Brain microvascular endothelial cell (primary cell): ENCODE measurements at regions not wholly inside any gene's neighbourhood (a gene's known extent, or its start where the extent isn't known, plus 50 kb on each side); places are given as distances from the start of the nearest gene placed in this dataset.
"Not testable (repeated sequence)": the region's sequence is repeated elsewhere in the genome, so short reads cannot be mapped to it uniquely, and the experiment has no call there.

Experiments used
- DNase-seq: peaks from one replicate; pipeline ENCODE4 v3.0.0-alpha.2; 2020
- H3K27ac ChIP-seq: fragments of 250-450 bp; sonication (Bioruptor Pico); 2 replicates; pipeline ENCODE4 v1.5.1; 2020; ENCODE audit warnings: mild to moderate bottlenecking, moderate library complexity
- H3K27me3 ChIP-seq: fragments of 250-450 bp; sonication (Bioruptor Pico); replicated peaks from 2 replicates; pipeline ENCODE4 v1.5.1; 2020; ENCODE audit warnings: mild to moderate bottlenecking
- H3K36me3 ChIP-seq: fragments of 250-450 bp; sonication (Bioruptor Pico); replicated peaks from 2 replicates; pipeline ENCODE4 v1.5.1; 2020; ENCODE audit warnings: mild to moderate bottlenecking
- H3K4me3 ChIP-seq: 2 replicates; pipeline ENCODE4 v1.5.1; 2011; ENCODE audit warnings: low read depth, mild to moderate bottlenecking, control low read depth, low read length, moderate library complexity
- in situ Hi-C: cut with HindIII; loops from 2 replicates; pipeline ENCODE4 v1.10.0; 2017; ENCODE audit warnings: low sequenced_read_pairs, low pct_ligation_motif_present
- TF ChIP-seq, protein P1 (sequence below): IDR thresholded peaks from 2 replicates; pipeline ENCODE4 v1.5.1; 2011; ENCODE audit warnings: low read depth, mild to moderate bottlenecking, moderate library complexity, low read length, control low read depth, inconsistent platforms; ENCODE audit errors: missing control alignments

DNA sequence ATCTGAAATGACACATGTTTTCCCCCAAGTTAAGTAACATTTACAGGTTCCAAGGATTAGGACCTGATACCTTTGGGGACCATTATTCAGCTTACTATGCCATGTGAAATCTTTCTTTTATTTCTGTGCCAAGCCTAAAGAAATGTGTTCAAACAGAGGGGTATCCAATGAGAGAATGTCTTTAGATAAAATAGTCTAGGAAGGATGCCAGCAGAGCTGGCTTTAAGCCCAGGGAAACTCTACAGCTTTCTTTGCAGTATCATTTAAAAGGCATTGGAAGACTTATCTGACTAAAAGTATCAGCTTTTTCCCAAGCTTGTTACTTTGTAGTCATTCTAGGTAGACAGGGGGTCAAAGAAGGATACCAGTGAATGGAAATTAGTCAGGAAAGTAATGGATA lies 860.4 kb downstream of the PLA2G4A start:
- H3K36me3 ChIP-seq: no peaks in the 10 kb centered on the region
- peak; percentile 74 for DNase-seq
- no peak overlapping the region for H3K4me3 ChIP-seq
- H3K27ac ChIP-seq: peak overlapping the region; percentile 42
- TF ChIP-seq, protein P1, sequence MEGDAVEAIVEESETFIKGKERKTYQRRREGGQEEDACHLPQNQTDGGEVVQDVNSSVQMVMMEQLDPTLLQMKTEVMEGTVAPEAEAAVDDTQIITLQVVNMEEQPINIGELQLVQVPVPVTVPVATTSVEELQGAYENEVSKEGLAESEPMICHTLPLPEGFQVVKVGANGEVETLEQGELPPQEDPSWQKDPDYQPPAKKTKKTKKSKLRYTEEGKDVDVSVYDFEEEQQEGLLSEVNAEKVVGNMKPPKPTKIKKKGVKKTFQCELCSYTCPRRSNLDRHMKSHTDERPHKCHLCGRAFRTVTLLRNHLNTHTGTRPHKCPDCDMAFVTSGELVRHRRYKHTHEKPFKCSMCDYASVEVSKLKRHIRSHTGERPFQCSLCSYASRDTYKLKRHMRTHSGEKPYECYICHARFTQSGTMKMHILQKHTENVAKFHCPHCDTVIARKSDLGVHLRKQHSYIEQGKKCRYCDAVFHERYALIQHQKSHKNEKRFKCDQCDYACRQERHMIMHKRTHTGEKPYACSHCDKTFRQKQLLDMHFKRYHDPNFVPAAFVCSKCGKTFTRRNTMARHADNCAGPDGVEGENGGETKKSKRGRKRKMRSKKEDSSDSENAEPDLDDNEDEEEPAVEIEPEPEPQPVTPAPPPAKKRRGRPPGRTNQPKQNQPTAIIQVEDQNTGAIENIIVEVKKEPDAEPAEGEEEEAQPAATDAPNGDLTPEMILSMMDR: no peak
- no peaks in the 10 kb centered on the region for H3K27me3 ChIP-seq
- in situ Hi-C loops: no loop called here

DNA sequence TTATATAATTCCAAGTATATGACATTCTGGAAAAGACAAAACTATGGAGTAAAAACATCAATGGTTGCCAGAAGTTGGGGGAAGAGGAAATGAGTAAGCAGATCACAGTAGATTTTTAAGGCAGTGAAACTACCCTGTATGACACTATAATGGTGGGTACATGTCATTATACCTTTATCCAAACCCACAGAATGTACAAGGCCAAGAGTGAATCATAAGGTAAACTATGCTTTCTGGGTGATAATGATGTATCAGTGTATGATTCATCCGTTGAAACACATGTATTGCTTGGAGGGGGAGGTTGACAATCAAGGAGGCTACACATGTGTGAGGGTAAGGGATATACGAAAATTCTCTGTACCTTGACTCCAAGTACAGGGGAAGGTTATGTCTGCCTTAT lies 862.7 kb downstream of the PLA2G4A start:
- Histone ChIP-seq H3K27me3 (no peaks in the 10 kb centered on the region), H3K4me3 (no peak overlapping the region), H3K36me3 (no peaks in the 10 kb centered on the region), H3K27ac (peak overlapping the region; percentile 61)
- in situ Hi-C loops: no loop called here
- TF ChIP-seq, protein P1: no peak
- DNase-seq: peak; percentile 67

DNA sequence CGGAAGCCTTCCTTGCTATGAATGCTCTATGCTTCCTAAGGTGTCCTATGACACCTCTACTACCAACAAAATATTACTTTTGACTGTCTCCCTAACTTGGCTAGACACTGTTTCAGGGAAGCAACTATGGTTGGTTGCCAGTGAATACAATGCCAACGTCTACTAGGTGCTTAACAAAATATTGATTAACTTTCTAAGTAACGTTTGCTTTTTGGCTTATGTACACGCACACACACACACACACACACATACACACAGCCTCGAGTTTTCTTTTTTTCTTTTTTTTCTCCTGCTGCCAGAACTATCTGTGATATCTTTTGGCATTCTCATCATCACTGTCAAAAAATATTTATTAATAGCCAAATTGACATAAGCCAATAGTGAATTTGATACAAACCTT lies 864.0 kb downstream of the PLA2G4A start:
- Histone ChIP-seq H3K27me3 (no peaks in the 10 kb centered on the region), H3K4me3 (no peak overlapping the region), H3K27ac (no peak overlapping the region), H3K36me3 (no peaks in the 10 kb centered on the region)
- TF ChIP-seq, protein P1: no peak
- in situ Hi-C loops: no loop called here
- no peak for DNase-seq

DNA sequence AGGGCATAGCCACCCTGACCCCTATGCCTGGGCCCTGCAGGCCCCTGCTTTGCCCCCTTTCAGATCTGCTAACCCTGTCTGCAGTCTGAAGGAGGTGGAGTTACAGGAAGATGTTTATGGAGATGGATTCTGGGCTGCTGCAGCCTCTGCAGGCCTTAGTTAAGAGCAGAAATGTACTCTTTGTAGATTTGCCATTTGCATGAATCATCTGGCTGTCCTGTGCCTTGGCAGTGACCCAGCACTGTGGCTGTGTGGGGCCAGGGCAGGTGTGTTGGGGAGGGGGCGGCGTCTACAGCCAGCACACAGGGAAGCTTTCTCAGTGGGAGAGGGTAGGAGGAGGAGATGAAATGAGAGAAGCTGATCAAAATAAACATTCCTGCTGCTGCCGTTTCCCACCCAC lies 867.3 kb downstream of the PLA2G4A start:
- in situ Hi-C loops: no loop called here

DNA sequence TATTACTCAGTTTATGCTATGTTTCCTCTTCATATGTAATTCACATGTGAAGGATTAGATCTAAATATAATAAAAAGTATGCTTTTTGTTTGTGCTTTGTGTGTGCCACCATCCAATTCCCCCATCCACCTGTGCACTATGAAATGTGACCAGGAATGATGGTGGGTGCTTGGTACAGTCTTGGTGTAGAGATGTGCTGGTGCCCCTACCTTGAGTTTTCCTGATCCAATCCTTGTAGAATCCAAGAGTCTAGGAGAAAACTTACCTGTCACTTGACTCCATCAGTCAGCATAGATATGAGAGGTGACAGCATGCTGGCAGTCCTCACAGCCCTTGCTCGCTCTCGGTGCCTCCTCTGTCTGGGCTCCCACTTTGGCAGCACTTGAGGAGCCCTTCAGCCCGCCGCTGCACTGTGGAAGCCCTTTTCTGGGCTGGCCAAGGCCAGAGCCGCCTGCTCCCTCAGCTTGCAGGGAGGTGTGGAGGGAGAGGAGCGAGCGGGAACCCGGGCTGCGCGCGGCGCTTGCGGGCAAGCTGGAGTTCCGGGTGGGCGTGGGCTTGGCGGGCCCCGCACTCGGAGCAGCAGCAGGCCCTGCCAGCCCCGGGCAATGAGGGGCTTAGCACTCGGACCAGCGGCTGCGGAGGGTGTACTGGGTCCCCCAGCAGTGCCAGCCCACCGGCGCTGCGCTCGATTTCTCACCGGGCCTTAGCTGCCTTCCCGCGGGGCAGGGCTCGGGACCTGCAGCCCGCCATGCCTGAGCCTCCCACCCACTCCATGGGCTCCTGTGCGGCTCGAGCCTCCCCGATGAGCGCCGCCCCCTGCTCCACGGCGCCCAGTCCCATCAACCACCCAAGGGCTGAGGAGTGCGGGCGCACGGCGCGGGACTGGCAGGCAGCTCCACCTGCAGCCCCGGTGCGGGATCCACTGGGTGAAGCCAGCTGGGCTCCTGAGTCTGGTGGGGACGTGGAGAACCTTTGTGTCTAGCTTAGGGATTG lies 874.7 kb downstream of the PLA2G4A start:
- in situ Hi-C loops, H3K4me3 ChIP-seq, H3K27ac ChIP-seq, H3K36me3 ChIP-seq, H3K27me3 ChIP-seq, DNase-seq: not testable (repeated sequence)

More for the DNA sequence above, 867.3 kb downstream of the PLA2G4A start:
- Histone ChIP-seq H3K4me3 (no peak overlapping the region), H3K36me3 (no peaks in the 10 kb centered on the region), H3K27ac (no peak overlapping the region), H3K27me3 (no peaks in the 10 kb centered on the region)
- DNase-seq: no peak
- TF ChIP-seq, protein P1: no peak

DNA sequence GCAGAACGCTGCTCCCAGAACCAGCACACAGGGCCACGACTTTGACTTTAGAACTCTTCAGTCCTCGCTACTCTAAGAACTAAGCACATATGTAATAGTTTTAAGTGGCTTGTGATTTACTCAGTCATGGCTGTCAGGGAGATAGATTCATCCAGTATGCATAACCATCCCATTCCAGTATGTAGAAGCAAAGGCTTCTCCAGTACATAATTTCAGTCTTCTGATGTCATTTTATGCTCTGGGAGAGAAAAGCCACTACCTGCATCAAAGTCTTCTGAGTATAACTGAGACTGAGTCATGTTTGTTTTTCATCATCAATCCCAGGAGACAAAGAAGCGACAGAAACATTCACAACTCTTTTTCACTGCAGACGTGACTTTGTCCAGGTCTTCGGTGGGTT lies 885.7 kb downstream of the PLA2G4A start:
- Histone ChIP-seq H3K27me3 (no peaks in the 10 kb centered on the region), H3K36me3 (no peaks in the 10 kb centered on the region), H3K27ac (no peak overlapping the region), H3K4me3 (no peak overlapping the region)
- no peak for DNase-seq
- in situ Hi-C loops: no loop called here
- TF ChIP-seq, protein P1: no peak
